HepG2 (cell line): ENCODE measurements at regions not wholly inside any gene's neighbourhood (a gene's known extent, or its start where the extent isn't known, plus 50 kb on each side); places are given as distances from the start of the nearest gene placed in this dataset.

ENCODE experiments used
- ATAC-seq: fragments of 200-7000 bp; cut with Tn5 transposase; 3 replicates; pipeline ENCODE4 v1.9.1; 2020; ENCODE audit warnings: mild to moderate bottlenecking, moderate library complexity
- BruUV-seq: library from RNA; stranded (reverse); fragments of 400-500 nt; replicated peaks from 2 replicates; lab custom pipeline; 2021; lab: Mats Ljungman, UMichigan
- CTCF ChIA-PET: fragments of 300-600 bp; formaldehyde crosslinking; extraction: SDS; loops from one replicate; lab custom pipeline; 2021; ENCODE audit warnings: low total read pairs, inconsistent platforms, low intra/inter-chr PET ratio; lab: Yijun Ruan, JAX
- POLR2A ChIA-PET: fragments of 350-600 bp; sonication (Branson Sonifier 250); formaldehyde crosslinking; loops from one replicate; lab custom pipeline; 2020; ENCODE audit warnings: antibody characterized with exemption, inconsistent platforms; lab: Yijun Ruan, JAX
- DNase-seq: peaks from one replicate; pipeline ENCODE4 v3.0.0-alpha.2; 2015; ENCODE audit warnings: low spot score
- FAIRE-seq: peaks from 3 replicates; lab custom pipeline; 2011; peaks lifted over from hg19 to GRCh38; lab: Jason Lieb, UNC
- H2AFZ ChIP-seq: one replicate; pipeline ENCODE4 v1.6.1; 2011; ENCODE audit warnings: low read length, inconsistent platforms
- H3K27ac ChIP-seq: fragments of 300-600 bp; 3 replicates; pipeline ENCODE4 v1.8.0; 2011; ENCODE audit warnings: mixed run types, mild to moderate bottlenecking, mixed read lengths, low read length, inconsistent platforms; ENCODE audit not compliant: insufficient read depth; ENCODE audit errors: extremely low read length
- H3K27me3 ChIP-seq, 2 experiments: fragments of 200-600 bp in 1 of 2; 2 replicates in 1 of 2; 3 replicates in 1 of 2; pipeline versions ENCODE4 v1.6.0 to v1.8.0; 2011; ENCODE audit warnings: low read length in 2 of 2, mild to moderate bottlenecking in 2 of 2, moderate library complexity in 2 of 2, inconsistent platforms in 1 of 2; ENCODE audit not compliant: insufficient read depth in 2 of 2, control insufficient read depth in 1 of 2
- H3K36me3 ChIP-seq, 2 experiments: fragments of 200-600 bp in 1 of 2; replicated peaks in 1 of 2; 2 replicates in 1 of 2; 3 replicates in 1 of 2; pipeline versions ENCODE4 v1.5.1 to v1.8.0; 2011; ENCODE audit warnings: low read length in 2 of 2, inconsistent platforms in 1 of 2; ENCODE audit not compliant: insufficient read depth in 2 of 2, control insufficient read depth in 1 of 2
- H3K4me1 ChIP-seq: 2 replicates; pipeline ENCODE4 v1.5.1; 2012; ENCODE audit warnings: low read length, inconsistent platforms; ENCODE audit not compliant: insufficient read depth
- H3K4me2 ChIP-seq: 2 replicates; pipeline ENCODE4 v1.6.0; 2011; ENCODE audit warnings: low read depth, low read length, inconsistent platforms
- H3K4me3 ChIP-seq, 3 experiments: fragments of 200-600 bp in 1 of 3; sonication (generic), shearing (Covaris generic) in 1 of 3; replicated peaks in 1 of 3; 2 replicates each; pipeline ENCODE4 v1.5.1; 2011 to 2016; ENCODE audit warnings: low read length in 3 of 3, inconsistent platforms in 2 of 3, low read depth in 2 of 3, mild to moderate bottlenecking in 2 of 3, control low read depth in 1 of 3, mixed read lengths in 1 of 3; ENCODE audit not compliant: insufficient read depth in 1 of 3
- H3K79me2 ChIP-seq: one replicate; pipeline ENCODE4 v1.6.1; 2011; ENCODE audit warnings: low read length, inconsistent platforms; ENCODE audit not compliant: insufficient read depth
- H3K9ac ChIP-seq: 2 replicates; pipeline ENCODE4 v1.6.0; 2011; ENCODE audit warnings: mild to moderate bottlenecking, low read depth, low read length, inconsistent platforms; ENCODE audit not compliant: insufficient read depth
- H3K9me3 ChIP-seq: 2 replicates; pipeline ENCODE4 v1.5.1; 2012; ENCODE audit warnings: mild to moderate bottlenecking, low read length
- H4K20me1 ChIP-seq: 2 replicates; pipeline ENCODE4 v1.6.0; 2011; ENCODE audit warnings: inconsistent platforms, mild to moderate bottlenecking, low read length, moderate library complexity; ENCODE audit not compliant: insufficient read depth
- CENPX ChIP-seq: sonication (generic); formaldehyde crosslinking; IDR thresholded peaks from 2 replicates; pipeline ENCODE4 v1.9.0; 2021; ENCODE audit warnings: mild to moderate bottlenecking, missing genetic modification reagents, moderate library complexity
- HNRNPUL1 ChIP-seq: fragments of 200-400 bp; formaldehyde crosslinking; IDR thresholded peaks from 2 replicates; pipeline ENCODE4 v1.6.1; 2017; ENCODE audit warnings: low read depth, mild to moderate bottlenecking, low read length, moderate library complexity
- KLF9 ChIP-seq: IDR thresholded peaks from 2 replicates; pipeline ENCODE4 v1.6.1; 2016; ENCODE audit warnings: low read depth
- MLLT10 ChIP-seq: sonication (generic); formaldehyde crosslinking; IDR thresholded peaks from 2 replicates; pipeline ENCODE4 v1.4.0; 2020; ENCODE audit warnings: missing genetic modification reagents
- NPAS2 ChIP-seq: sonication (generic); formaldehyde crosslinking; IDR thresholded peaks from 2 replicates; pipeline ENCODE4 v1.8.0; 2022; ENCODE audit warnings: mild to moderate bottlenecking, missing genetic modification reagents, borderline replicate concordance
- NRL ChIP-seq: sonication (generic); formaldehyde crosslinking; IDR thresholded peaks from 2 replicates; pipeline ENCODE4 v1.5.0; 2020; ENCODE audit warnings: missing genetic modification reagents, mild to moderate bottlenecking, moderate library complexity, borderline replicate concordance
- ZNF530 ChIP-seq: sonication (generic); formaldehyde crosslinking; IDR thresholded peaks from 2 replicates; pipeline ENCODE4 v1.5.0; 2020; ENCODE audit warnings: low read depth, mild to moderate bottlenecking, missing genetic modification reagents
- ZNF556 ChIP-seq: sonication (generic); formaldehyde crosslinking; IDR thresholded peaks from 2 replicates; pipeline ENCODE4 v1.4.0; 2020; ENCODE audit warnings: mild to moderate bottlenecking, missing genetic modification reagents, borderline replicate concordance
- WGBS: methylation state at CpG from one replicate; pipeline ENCODE4 v1.1.6; 2017; ENCODE audit warnings: low lambda C conversion rate; 5-methylcytosine and 5-hydroxymethylcytosine counted together
- in situ Hi-C: cut with HindIII; loops from 2 replicates; pipeline ENCODE4 v1.10.0; 2017; ENCODE audit warnings: low pct_unique_long_range_greater_than_20kb; ENCODE audit not compliant: extremely low pct_ligation_motif_present
- intact Hi-C: fragments of 100-400 bp; cut with micrococcal nuclease; formaldehyde crosslinking; loops from one replicate; pipeline ENCODE4 v1.10.0; 2022; ENCODE audit not compliant: unreplicated experiment
- TF ChIP-seq, protein P1 (sequence below): sonication (generic); formaldehyde crosslinking; IDR thresholded peaks from 2 replicates; pipeline ENCODE4 v1.4.0; 2020; ENCODE audit warnings: missing genetic modification reagents
- TF ChIP-seq, protein P2 (sequence below): IDR thresholded peaks from 2 replicates; pipeline ENCODE4 v1.6.1; 2016; ENCODE audit warnings: control low read depth

- Histone ChIP-seq H3K36me3 (no peaks in the 10 kb centered on the region), H4K20me1 (no peaks in the 10 kb centered on the region), H3K4me3 (no peak overlapping the region), H3K9me3 (no peaks in the 10 kb centered on the region), H3K27me3 (no peaks in the 10 kb centered on the region), H2AFZ (no peak overlapping the region), H3K4me2 (no peak overlapping the region), H3K9ac (no peak overlapping the region), H3K4me1 (no peaks in the 10 kb centered on the region), H3K79me2 (no peaks in the 10 kb centered on the region), H3K27ac (no peak overlapping the region)
- POLR2A ChIA-PET, result no interaction called here
- TF ChIP-seq CENPX (no peak), ZNF556 (CRISPR knock-in tag) (no peak), HNRNPUL1 (no peak)
- in situ Hi-C loops (no loop called here), intact Hi-C loops (no loop called here)
- BruUV-seq, result no TSS peak
- ATAC-seq (no peak), FAIRE-seq (no peak), DNase-seq (no peak)
- 6% methylated on average over 3 of the region's 3 CpGs for WGBS
- CTCF ChIA-PET, result no interaction called here
These were observed 174.8 kb downstream of the EN1 start for GRCh38 chr2:118672571-118673158.

GRCh38 chr2:118671701-118672454, 175.6 kb downstream of the EN1 start:
- Histone ChIP-seq H3K4me3 (no peak overlapping the region), H2AFZ (no peak overlapping the region), H3K4me2 (no peak overlapping the region), H3K9ac (no peak overlapping the region), H3K79me2 (no peaks in the 10 kb centered on the region), H3K4me1 (no peaks in the 10 kb centered on the region), H4K20me1 (no peaks in the 10 kb centered on the region), H3K27ac (no peak overlapping the region), H3K9me3 (no peaks in the 10 kb centered on the region), H3K36me3 (no peaks in the 10 kb centered on the region), H3K27me3 (no peaks in the 10 kb centered on the region)
- BruUV-seq, result no TSS peak
- 37% methylated on average over 5 of the region's 5 CpGs for WGBS
- POLR2A ChIA-PET, result no interaction called here
- in situ Hi-C loops (no loop called here), intact Hi-C loops (no loop called here)
- CTCF ChIA-PET, result no interaction called here
- DNase-seq (no peak), FAIRE-seq (no peak), ATAC-seq (no peak)
- TF ChIP-seq NPAS2 (no peak), NRL (CRISPR knock-in tag) (no peak), ZNF530 (CRISPR knock-in tag) (no peak), KLF9 (CRISPR knock-in tag) (no peak), MLLT10 (CRISPR knock-in tag) (no peak)
- TF ChIP-seq, protein P1, sequence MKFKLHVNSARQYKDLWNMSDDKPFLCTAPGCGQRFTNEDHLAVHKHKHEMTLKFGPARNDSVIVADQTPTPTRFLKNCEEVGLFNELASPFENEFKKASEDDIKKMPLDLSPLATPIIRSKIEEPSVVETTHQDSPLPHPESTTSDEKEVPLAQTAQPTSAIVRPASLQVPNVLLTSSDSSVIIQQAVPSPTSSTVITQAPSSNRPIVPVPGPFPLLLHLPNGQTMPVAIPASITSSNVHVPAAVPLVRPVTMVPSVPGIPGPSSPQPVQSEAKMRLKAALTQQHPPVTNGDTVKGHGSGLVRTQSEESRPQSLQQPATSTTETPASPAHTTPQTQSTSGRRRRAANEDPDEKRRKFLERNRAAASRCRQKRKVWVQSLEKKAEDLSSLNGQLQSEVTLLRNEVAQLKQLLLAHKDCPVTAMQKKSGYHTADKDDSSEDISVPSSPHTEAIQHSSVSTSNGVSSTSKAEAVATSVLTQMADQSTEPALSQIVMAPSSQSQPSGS, result no peak
- TF ChIP-seq, protein P2, sequence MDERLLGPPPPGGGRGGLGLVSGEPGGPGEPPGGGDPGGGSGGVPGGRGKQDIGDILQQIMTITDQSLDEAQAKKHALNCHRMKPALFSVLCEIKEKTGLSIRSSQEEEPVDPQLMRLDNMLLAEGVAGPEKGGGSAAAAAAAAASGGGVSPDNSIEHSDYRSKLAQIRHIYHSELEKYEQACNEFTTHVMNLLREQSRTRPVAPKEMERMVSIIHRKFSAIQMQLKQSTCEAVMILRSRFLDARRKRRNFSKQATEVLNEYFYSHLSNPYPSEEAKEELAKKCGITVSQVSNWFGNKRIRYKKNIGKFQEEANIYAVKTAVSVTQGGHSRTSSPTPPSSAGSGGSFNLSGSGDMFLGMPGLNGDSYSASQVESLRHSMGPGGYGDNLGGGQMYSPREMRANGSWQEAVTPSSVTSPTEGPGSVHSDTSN (CRISPR knock-in tag), result no peak
